ENCODE measurements at regions not wholly inside any gene's neighbourhood (a gene's known extent, or its start where the extent isn't known, plus 50 kb on each side); places are given as distances from the start of the nearest gene placed in this dataset.

DNA sequence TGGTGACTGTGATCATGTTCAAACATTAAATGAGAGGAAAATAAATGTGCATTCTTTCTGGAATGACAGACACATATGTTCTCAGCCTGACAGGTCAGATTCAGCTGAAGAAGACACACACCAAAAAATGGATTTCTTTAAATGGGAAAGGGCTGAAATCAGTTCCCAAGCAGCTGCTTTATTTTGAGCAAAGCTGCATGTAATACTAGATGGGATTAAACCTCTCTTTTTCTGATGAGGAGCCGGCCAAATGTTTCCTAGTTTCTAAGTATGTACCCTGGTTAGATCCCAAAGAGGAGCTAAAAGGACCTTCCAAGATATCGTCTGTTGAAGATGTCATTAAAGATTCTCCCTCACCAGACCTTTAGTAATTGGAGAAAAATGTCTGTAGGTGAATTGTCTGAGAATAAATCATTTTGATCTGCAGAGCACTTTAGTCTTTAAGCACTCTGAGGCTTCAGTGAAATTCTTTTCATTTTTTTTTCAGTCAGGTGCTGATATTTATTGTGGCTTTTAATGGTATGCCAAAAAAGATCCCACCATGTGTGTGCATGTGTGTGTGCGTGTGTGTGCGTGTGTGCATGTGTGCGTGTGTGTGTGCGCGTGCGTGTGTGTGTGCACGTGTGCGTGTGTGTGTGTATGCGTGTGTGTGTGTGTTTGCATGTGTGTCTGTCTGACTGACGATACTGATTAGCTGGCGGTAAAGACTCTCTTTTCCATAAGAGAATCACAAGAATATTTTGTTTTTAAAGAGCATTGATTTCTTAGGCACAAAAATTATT is 175.8 kb downstream of the IRS1 start:
- in situ Hi-C loops (cut with MboI; ENCODE audit: low sequenced_read_pairs): no loop called here

DNA sequence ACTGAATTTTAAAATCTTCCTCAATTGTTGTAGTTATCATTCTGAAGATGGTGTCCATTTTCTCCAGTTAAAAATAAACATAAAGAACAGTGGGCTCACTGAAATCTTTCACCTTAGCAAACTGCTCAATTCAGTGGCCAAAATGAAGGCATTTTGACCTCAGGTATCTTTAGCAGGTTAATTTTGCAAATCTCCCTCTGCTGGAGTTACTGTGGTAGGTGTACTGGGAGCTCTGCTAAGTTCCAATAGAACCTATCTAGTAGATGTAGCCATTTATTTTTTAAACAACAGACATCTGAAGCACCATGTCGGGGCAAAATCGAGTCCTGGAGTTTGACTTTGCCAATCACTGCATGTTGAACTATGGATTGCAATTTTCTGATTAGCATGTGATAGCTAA is 177.1 kb downstream of the IRS1 start:
- in situ Hi-C loops (cut with MboI; ENCODE audit: low sequenced_read_pairs): no loop called here

DNA sequence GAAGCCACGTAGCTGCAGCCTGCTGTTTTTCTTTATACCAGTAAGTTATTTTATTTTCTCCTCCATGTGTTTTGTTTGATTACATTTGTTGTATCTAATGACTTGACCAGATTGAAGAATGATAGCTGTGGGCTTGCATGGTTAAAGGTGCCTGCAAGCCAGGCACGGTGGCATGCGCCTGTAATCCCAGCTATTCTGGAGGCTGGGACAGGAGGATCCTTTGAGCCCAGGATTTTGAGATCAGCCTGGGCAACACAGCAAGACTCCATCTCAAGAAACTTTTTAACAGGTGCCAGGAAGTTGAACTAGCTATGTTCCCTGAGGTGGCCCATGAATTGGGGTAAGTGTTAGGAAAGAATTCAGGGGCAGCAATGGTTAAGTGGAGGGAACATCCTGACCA is 179.4 kb downstream of the IRS1 start:
- in situ Hi-C loops (cut with MboI; ENCODE audit: low sequenced_read_pairs): no loop called here

DNA sequence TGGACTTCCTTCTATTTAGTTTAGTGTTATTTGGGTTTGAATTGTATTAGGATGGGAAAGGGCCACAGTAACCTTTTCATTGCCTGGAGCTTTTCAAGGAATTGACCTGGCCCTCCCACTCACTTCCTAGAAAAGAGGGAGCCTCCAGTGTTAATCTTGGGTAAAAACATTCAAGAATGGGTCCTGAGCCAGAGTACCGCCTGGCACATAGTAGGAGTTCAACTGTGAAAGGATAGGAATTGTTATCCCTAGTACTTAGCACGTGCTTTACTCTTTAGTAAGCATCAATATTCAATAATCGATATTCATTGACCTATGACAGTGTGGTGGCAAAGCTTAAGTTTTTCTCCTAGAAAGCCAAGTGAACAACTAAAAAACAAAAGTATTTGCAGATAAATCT is 179.9 kb downstream of the IRS1 start:
- in situ Hi-C loops (cut with MboI; ENCODE audit: low sequenced_read_pairs): no loop called here

DNA sequence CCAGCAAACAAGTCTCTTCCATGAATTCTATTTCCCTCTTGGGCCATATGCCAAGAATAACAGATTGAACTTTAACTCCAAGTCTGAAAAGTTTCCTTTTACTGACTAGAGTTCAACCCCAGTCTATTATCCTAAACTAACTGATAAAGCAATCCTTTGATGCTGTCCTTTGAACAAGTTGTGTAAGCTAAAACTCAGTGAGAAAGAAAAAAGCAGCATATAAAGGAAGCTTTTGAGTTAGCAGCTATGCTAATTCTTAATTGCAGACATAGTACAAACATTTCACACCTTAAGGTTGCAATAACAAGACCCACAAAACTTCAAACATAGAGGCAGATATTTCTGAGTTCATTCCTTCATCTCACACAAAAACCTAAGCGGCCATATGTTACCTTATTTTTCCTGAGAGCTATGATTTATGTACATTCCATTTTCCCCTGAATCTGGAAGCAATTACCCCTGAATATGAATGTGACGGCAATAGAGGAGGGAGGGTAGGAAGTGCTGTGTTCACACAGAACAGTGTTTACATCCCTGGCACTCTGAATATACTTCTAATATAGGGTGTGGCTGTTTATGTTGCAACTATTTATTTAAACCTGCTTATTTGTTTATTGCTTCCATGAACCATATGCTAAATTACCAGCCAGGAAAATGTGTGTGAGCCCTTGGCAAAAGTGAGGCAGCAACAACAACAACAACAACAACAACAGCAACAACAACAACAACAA is 180.6 kb downstream of the IRS1 start:
- in situ Hi-C loops (cut with MboI; ENCODE audit: low sequenced_read_pairs): no loop called here

DNA sequence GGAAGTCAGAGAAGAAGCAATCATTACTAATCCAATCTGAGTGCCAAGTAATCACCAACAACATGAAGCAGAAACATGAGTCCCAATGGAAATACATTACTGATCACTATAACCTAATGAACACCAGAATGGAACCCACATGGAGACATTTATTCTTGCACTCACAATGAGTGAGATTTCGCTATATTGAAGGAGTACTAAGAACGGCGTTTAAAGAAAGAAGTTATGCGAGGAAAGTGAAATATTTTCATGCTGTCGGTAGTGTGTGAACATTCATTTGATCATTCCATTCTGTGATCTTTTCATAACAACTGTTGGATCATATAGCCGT is 181.1 kb downstream of the IRS1 start:
- in situ Hi-C loops (cut with MboI; ENCODE audit: low sequenced_read_pairs): no loop called here

DNA sequence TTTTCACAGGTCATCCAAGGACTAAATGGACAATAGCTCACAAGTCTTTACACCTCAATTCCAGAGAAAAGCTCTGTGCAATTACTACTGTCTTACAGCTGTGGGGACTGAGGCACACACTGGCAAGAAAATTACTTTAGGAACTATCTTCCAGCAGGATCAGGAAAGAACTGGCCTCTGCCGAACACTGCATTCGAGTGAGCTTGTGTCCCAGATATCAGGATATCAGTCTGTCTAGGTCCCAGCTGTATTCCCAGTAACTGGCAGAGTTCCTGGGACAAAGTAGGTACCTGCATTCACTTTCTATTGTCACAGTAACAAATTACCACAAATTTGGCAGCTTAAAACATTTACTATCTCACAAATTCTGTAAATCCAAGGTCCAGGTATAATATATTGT is 183.7 kb downstream of the IRS1 start:
- in situ Hi-C loops (cut with MboI; ENCODE audit: low sequenced_read_pairs): no loop called here

DNA sequence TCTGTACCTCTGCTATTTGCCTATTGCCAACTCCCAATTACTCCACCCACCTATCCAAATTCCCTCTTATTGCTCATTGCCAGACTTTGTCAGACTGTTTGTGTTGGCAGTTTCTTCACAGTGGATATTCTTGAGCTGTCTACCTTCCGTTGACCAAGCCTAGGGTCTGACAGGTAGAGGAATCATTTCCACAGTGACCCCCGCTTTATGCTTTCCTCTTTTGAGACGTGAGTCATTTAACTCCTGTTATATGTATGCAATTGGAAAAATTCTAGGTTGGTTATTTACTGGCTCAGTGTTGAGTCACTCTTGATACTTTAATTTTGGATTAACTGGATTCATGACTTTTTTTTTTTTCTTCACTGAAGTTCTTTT is 187.7 kb downstream of the IRS1 start:
- in situ Hi-C loops (cut with MboI; ENCODE audit: low sequenced_read_pairs): no loop called here

DNA sequence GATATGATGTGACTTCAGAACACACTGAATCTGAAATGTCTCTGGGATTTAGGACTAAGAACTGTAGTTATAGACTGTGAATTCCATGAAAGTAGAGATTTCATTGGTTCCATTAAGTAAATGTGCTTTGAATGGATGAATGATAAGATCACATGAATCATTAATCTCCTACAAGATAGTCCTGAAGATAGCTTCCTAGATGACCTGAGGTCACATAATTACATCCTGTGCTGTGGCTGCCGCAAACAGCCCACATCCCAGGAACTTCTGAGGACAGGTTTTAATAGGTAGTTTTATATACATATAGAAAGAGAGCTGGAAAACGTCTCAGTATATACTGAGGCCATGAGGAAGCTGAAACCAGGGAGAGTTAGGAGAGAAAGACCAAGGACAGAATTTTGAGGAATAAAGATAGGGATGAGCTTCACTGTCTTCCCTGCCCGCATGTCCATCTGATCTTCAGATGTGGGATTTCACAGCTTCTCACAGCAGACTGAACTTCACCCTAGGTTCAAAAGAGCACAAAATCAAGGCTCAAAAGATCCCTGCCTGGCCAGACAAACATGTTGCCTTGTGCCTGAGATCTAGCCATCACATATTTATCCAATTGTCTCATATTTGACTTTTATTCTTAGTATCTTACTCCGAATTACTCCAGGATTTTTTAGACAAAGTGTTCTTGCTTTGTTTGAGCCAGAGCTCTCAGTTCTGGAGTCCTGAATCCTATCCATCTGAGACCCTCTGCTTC is 188.2 kb downstream of the IRS1 start:
- in situ Hi-C loops (cut with MboI; ENCODE audit: low sequenced_read_pairs): no loop called here

DNA sequence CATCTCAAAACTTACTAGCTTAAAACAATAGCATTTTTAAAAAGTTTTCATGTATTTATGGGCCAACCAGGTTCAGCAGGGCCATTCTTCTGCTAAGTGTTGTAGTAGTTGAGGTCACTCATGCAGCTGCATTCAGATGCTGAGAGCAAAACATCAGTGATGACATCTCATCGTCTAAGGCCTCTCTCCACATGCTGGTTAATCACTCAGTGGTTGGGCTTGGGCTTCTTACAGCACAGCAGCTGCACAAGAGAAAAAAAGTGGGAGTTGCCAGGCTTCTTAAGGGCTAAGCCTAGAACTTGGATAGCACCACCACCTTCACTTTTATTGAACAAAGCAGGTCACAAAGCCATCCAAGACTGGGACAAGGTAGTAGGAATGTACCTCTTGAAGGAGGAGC is 190.3 kb downstream of the IRS1 start:
- in situ Hi-C loops (cut with MboI; ENCODE audit: low sequenced_read_pairs): no loop called here

DNA sequence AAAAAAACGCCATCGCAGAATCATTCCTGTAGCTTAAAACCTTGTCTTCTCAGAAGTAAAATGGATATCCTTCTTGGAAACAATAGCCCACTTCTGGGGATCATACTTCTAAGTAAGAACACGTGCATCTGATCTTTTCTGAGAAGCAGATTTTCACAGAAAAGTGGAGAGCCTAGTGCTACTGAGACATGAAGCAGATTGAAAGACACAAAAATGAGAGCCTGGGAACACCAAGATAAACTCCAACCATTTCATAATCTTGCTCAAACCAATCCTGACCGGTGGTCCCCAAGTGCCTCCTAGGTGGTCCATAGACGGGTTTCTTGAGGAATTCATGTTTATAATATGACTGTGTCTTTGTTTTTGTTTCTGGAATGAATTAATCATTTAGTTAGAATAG is 191.2 kb downstream of the IRS1 start:
- in situ Hi-C loops (cut with MboI; ENCODE audit: low sequenced_read_pairs): no loop called here

DNA sequence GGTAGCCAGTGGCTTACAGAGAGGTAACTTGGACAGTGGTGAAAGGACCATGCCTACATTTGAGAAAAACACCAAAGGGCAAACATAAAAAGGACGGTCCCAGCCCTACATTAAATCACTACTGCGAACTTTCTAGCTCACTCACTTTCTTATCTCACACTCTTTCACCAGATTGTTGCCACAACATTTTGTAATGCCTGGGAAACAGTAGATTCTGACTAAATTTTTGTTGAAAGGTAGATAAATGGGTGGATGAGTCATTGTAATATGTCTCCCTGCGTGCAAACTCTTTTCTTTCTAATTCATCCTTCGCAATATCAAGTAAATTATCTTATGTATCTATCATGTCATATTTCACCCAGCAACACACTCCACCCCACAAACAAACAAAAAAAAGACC is 192.2 kb downstream of the IRS1 start:
- in situ Hi-C loops (cut with MboI; ENCODE audit: low sequenced_read_pairs): no loop called here

DNA sequence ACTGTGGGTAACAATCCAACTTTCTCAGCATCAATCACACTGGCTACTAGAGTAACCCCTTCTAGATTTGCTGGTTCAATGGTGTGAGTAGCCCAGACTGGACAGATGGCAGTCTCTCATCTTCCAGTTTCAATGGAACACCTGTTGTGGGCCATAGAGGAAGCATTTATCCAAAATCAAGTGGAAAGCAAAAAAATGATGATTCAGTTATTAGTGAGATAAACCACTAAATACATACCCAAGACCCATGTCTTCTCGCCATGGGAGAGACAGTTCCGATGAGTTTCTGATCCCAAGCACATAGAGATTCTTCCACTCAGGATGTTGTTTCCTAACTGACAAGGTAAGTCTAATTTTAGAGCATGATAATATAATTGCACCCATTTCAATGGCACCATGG is 194.0 kb downstream of the IRS1 start:
- in situ Hi-C loops (cut with MboI; ENCODE audit: low sequenced_read_pairs): no loop called here

DNA sequence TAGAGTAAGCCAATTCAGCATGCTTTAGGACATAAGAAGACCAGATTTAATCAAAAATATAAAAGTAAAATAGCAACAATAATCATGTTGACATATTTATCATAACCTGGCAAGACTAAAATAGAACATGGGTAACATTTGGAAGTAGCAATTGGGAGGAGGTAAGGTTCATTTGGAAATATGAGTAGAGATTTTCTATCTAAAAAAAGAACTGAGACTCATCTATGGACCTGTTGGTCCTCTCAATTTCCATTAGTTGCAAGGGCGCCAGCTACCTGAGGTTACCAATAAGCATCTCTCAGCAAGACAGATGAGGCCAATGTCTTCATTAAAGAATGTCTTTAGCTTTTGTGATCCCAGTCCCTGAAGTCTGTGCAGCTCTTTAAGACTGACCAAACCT is 196.0 kb downstream of the IRS1 start:
- in situ Hi-C loops (cut with MboI; ENCODE audit: low sequenced_read_pairs): no loop called here

DNA sequence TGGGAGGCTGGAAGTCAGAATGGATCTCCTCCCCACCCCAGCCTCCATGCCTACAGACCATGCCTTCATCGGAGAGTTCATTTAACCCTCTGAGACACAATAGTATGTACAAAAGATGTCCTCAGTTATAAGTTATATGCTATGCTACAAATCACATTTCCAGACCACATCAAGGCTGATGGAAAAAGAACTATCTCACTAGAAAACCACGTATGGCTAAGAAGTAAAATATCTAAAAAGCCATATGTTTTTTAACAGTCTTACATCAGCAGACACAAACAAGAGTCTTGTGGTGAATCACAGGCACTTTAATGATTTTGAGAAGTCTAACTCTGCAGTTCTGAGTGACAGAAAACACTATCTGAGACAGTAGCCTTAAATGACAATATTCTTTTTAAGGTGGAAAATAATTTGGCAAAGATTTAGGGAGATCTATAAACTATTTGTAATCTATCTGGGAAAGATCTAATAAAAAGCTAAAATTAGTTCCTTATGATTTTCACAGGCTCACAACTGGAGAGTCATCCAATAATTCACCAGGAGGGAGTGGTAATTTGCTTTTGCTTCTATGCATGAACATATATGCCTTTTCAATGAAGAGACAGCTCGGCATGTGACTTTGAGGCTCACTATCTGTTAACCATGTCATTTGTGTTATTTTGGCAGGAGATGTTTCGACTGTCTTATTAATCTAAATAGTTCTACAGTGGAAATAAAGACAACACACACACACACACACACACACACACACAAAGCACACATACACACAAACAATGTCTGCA is 197.5 kb downstream of the IRS1 start:
- in situ Hi-C loops (cut with MboI; ENCODE audit: low sequenced_read_pairs): no loop called here

DNA sequence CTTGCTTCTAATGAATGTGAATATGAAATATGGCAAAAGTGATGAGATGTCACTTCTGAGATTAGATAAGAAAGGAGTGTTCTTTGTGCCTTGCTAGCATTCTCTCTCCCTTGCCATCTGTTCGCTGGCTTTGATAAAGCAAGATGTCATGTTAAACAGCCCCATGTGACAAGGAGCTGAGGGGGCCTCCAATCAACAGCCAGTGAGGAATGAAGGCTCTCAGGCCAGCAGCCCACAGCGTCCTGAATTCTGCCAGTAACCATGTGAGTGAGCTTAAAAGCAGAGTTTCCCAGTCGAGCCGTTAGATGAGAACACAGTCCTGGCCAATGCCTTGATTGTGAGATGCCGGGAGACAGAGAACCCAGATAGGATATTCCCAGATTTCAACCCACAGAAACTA is 198.8 kb downstream of the IRS1 start:
- in situ Hi-C loops (cut with MboI; ENCODE audit: low sequenced_read_pairs): no loop called here

DNA sequence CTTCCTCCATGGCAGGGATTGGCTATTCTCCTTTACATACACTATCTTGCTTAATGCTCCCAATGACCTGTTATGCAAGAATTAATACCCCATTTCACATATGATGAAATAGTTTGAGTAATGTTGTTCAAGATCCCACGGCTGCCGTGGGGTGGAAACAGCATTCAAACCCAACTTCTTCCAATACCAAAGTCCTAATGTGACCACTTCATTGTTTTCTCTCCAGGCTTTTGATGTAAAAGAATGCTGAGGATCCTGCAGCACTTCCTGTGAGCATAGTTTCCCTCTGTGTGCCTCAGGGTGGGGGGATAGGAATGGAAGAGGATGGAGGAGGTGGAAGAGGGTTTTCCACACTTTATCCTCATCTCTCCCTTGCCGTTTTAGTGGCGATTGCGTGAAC is 199.4 kb downstream of the IRS1 start:
- in situ Hi-C loops (cut with MboI; ENCODE audit: low sequenced_read_pairs): no loop called here

DNA sequence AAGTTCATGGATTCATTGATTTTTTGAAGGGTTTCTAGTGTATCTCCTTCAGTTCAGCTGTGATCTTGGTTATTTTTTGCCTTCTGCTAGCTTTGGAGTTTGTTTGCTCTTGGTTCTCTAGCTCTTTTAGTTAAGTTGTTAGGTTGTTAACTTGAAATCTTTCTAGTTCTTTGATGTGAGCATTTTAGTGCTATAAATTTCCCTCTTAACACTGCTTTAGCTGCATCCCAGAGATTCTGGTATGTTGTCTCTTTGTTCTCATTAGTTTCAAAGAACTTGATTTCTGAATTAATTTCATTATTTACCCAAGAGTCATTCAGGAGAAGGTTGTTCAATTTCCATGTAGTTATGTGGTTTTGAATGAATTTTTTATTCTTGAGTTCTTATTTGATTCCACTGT is 210.6 kb downstream of the IRS1 start:
- in situ Hi-C loops (cut with MboI; ENCODE audit: low sequenced_read_pairs): no loop called here

DNA sequence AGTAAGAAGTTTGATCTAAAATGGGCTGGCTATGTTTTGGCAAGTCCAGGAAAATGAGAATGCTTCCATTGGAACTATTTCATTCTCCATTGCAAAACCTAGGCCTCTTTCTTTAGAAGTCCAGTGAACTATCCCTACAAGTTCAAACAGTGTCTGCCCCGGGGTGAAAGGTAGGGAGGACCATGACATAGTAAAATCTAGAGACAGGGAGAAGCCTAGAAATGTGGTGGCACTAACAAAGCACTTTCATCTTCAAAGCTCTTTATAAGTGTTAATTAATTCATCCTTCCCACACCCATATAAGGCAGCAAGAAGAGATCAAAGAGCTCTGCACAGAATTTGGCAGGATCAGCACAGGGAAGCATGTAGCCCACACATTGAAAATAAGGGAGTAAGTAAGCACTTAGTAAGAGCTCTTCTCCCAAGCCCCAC is 214.5 kb downstream of the IRS1 start:
- in situ Hi-C loops (cut with MboI; ENCODE audit: low sequenced_read_pairs): no loop called here

DNA sequence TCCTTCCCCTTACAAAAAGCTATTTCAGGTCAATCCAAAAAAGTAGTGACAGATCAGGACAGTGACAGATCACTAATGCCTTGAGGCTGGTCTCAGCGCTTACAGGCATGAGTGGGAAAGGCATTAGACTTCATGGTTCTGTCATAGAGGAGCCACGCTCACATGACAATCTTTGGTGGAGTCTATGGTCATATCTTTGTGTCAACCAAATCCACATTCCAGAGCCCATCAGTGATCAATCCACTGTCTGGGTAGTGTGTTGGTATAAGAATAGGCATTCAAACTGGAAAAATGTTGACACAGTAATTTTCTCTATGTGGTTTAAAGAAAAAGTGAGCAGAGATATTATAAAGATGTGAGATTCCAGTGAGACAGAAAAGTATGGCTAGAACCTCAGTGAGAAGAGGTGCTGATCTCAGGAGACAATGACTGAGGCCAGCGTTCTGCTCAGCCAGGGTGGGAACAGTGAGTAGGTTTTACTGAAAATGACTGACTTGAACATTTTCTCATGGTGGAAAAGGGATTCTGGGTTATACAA is 215.0 kb downstream of the IRS1 start:
- in situ Hi-C loops (cut with MboI; ENCODE audit: low sequenced_read_pairs): no loop called here

DNA sequence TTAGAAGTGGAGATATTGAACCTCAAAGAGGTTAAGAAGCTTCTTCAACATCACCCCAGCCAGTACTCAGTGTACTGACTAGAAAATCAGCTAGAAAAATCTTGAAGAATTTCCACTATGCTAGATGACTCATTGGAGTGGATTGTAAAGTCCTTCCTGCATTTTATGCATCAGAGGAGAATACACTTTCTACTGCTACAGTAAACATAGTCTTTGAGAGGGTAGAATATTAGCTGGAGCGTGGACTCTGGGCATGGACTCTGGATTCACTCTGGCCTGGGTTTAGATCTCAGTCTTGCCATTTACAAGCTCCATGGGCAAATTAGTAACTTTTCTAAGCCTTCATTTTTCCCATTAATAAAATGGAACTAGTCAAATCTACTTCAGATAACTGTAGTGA is 215.9 kb downstream of the IRS1 start:
- in situ Hi-C loops (cut with MboI; ENCODE audit: low sequenced_read_pairs): no loop called here
